NOMO-1 (cell line): ENCODE measurements at regions not wholly inside any gene's neighbourhood (a gene's known extent, or its start where the extent isn't known, plus 50 kb on each side); places are given as distances from the start of the nearest gene placed in this dataset.
"Not testable (repeated sequence)": the region's sequence is repeated elsewhere in the genome, so short reads cannot be mapped to it uniquely, and the experiment has no call there.

Experiments
- DNase-seq, 2 experiments: peaks; one replicate each; lab custom pipeline; 2025; ENCODE audit not compliant: unreplicated experiment in 2 of 2; lab: John Stamatoyannopoulos, UW

GRCh38 chr3:159501029-159501428 is 487.6 kb upstream of the IL12A start:
- DNase-seq: no peak

GRCh38 chr3:159502986-159503385 is 485.6 kb upstream of the IL12A start:
- DNase-seq: no peak

- not testable (repeated sequence) for DNase-seq
Observed at GRCh38 chr3:159510988-159511387, 477.6 kb upstream of the IL12A start.

GRCh38 chr3:159513444-159513843 is 475.2 kb upstream of the IL12A start:
- DNase-seq: no peak

- DNase-seq: no peak
Observed at GRCh38 chr3:159513867-159514380, 474.7 kb upstream of the IL12A start.

GRCh38 chr3:159517105-159517504 is 471.5 kb upstream of the IL12A start:
- DNase-seq: no peak

GRCh38 chr3:159520638-159521037 is 468.0 kb upstream of the IL12A start:
- no peak for DNase-seq

GRCh38 chr3:159522276-159522675 is 466.4 kb upstream of the IL12A start:
- DNase-seq: no peak

GRCh38 chr3:159528251-159528895 is 460.3 kb upstream of the IL12A start:
- DNase-seq: no peak

GRCh38 chr3:159532577-159532976 is 456.1 kb upstream of the IL12A start:
- no peak for DNase-seq

GRCh38 chr3:159534496-159534895 is 454.1 kb upstream of the IL12A start:
- no peak for DNase-seq

- DNase-seq: no peak
Observed at GRCh38 chr3:159536876-159537275, 451.8 kb upstream of the IL12A start.

- DNase-seq: no peak
Observed at GRCh38 chr3:159538507-159538906, 450.1 kb upstream of the IL12A start.

- no peak for DNase-seq
Observed at GRCh38 chr3:159540882-159541495, 447.6 kb upstream of the IL12A start.

- no peak for DNase-seq
Observed at GRCh38 chr3:159548675-159549335, 439.8 kb upstream of the IL12A start.

GRCh38 chr3:159555205-159555604 is 433.4 kb upstream of the IL12A start:
- no peak for DNase-seq

GRCh38 chr3:159559771-159560170 is 428.9 kb upstream of the IL12A start:
- DNase-seq: no peak

- no peak for DNase-seq
Observed at GRCh38 chr3:159560214-159560979, 428.2 kb upstream of the IL12A start.

GRCh38 chr3:159565313-159565712 is 423.3 kb upstream of the IL12A start:
- DNase-seq: no peak

- no peak for DNase-seq
Observed at GRCh38 chr3:159583662-159584061, 405.0 kb upstream of the IL12A start.

- DNase-seq: no peak
Observed at GRCh38 chr3:159584421-159584820, 404.2 kb upstream of the IL12A start.
